ENCODE measurements at regions not wholly inside any gene's neighbourhood (a gene's known extent, or its start where the extent isn't known, plus 50 kb on each side); places are given as distances from the start of the nearest gene placed in this dataset.
A peak's percentile ranks its signal among the peaks of the same experiment; 100 is the strongest.
"Not testable (repeated sequence)": the region's sequence is repeated elsewhere in the genome, so short reads cannot be mapped to it uniquely, and the experiment has no call there.

- ATAC-seq; H2AFZ ChIP-seq (ENCODE audit: control insufficient read depth, low read depth, low read length); DNase-seq (ENCODE audit: low read depth, low spot score); H3K27ac ChIP-seq (ENCODE audit: control insufficient read depth, insufficient read depth); intact Hi-C loops (cut with micrococcal nuclease; ENCODE audit: unreplicated experiment); in situ Hi-C loops (cut with MboI); BruUV-seq (replicated peaks); H3K79me2 ChIP-seq (ENCODE audit: control insufficient read depth, insufficient read depth, low read length); H3K4me1 ChIP-seq (ENCODE audit: control insufficient read depth, insufficient read depth, low read length); H3K36me3 ChIP-seq (ENCODE audit: control insufficient read depth in 2 of 2, insufficient read depth in 2 of 2, low read length in 1 of 2); H3K4me2 ChIP-seq (ENCODE audit: control insufficient read depth, insufficient read depth); FAIRE-seq; H3K27me3 ChIP-seq (replicated peaks in 1 of 2; ENCODE audit: control insufficient read depth in 2 of 2, insufficient read depth in 2 of 2, low read length in 1 of 2); H3K9me3 ChIP-seq (replicated peaks; ENCODE audit: control insufficient read depth, insufficient read depth, low read length); H4K20me1 ChIP-seq (ENCODE audit: control insufficient read depth, insufficient read depth); H3K4me3 ChIP-seq; RAD21 ChIA-PET (ENCODE audit: unreplicated experiment); POLR2A ChIA-PET; H3K9ac ChIP-seq (ENCODE audit: control insufficient read depth, insufficient read depth, low read length); SMC1A ChIA-PET (ENCODE audit: uncharacterized antibody, unreplicated experiment): not testable (repeated sequence)
- TF ChIP-seq CHD2 (IDR thresholded peaks at IDR 0.05; ENCODE audit: borderline replicate concordance, low read depth, low read length): 0 out of 2 replicates have a peak, but pooled peaks have one; percentile 23
- WGBS (ENCODE audit: insufficient coverage, insufficient replicate concordance, low lambda C conversion rate, missing lambda C conversion rate): 27% methylated on average over 8 of the region's 8 CpGs
- CTCF ChIA-PET: interaction anchor here (0.6 kb wide), 1 partner anchor 39 kb away, joined by 5 read pairs; no protein-coding TSS in a partner anchor
Measured at GRCh38 chr12:124669271-124669721, 101.9 kb upstream of the NCOR2 start.

GRCh38 chr12:124668602-124669001 is 101.2 kb upstream of the NCOR2 start:
- H3K27me3 ChIP-seq (replicated peaks in 1 of 2; ENCODE audit: control insufficient read depth in 2 of 2, insufficient read depth in 2 of 2, low read length in 1 of 2): 0 out of 4 replicates have a peak, but pooled peaks cover 0 to 4% of the 10 kb centered on the region in 2 experiments
- RAD21 ChIA-PET (ENCODE audit: unreplicated experiment): no interaction called here
- CTCF ChIA-PET: no interaction called here
- in situ Hi-C loops (cut with MboI): no loop called here
- ATAC-seq: no peak
- H3K4me1 ChIP-seq (ENCODE audit: control insufficient read depth, insufficient read depth, low read length): no peaks in the 10 kb centered on the region
- H4K20me1 ChIP-seq (ENCODE audit: control insufficient read depth, insufficient read depth): no peaks in the 10 kb centered on the region
- no peak overlapping the region for H3K9ac ChIP-seq (ENCODE audit: control insufficient read depth, insufficient read depth, low read length)
- no peak for FAIRE-seq
- H3K9me3 ChIP-seq (replicated peaks; ENCODE audit: control insufficient read depth, insufficient read depth, low read length): no peaks in the 10 kb centered on the region; the same call in 2 of the 3 replicates
- no peak overlapping the region for H2AFZ ChIP-seq (ENCODE audit: control insufficient read depth, low read depth, low read length)
- SMC1A ChIA-PET (ENCODE audit: uncharacterized antibody, unreplicated experiment): no interaction called here
- no peak overlapping the region for H3K27ac ChIP-seq (ENCODE audit: control insufficient read depth, insufficient read depth)
- no peaks in the 10 kb centered on the region for H3K79me2 ChIP-seq (ENCODE audit: control insufficient read depth, insufficient read depth, low read length)
- H3K4me3 ChIP-seq: no peak overlapping the region
- H3K36me3 ChIP-seq (ENCODE audit: control insufficient read depth in 2 of 2, insufficient read depth in 2 of 2, low read length in 1 of 2): no peaks in the 10 kb centered on the region
- intact Hi-C loops (cut with micrococcal nuclease; ENCODE audit: unreplicated experiment): no loop called here
- no peak overlapping the region for H3K4me2 ChIP-seq (ENCODE audit: control insufficient read depth, insufficient read depth)
- POLR2A ChIA-PET: no interaction called here
- DNase-seq (ENCODE audit: low read depth, low spot score): no peak
- WGBS (ENCODE audit: insufficient coverage, insufficient replicate concordance, low lambda C conversion rate, missing lambda C conversion rate): 17% methylated on average over 8 of the region's 8 CpGs
- BruUV-seq (replicated peaks): no TSS peak
- TF ChIP-seq SPI1 (IDR thresholded peaks at IDR 0.05; ENCODE audit: borderline replicate concordance, insufficient read depth, low read depth, low read length): no peak
- no peak for TF ChIP-seq E2F8 (IDR thresholded peaks at IDR 0.05; ENCODE audit: low read depth, partially characterized antibody)
- TF ChIP-seq SMC3 (IDR thresholded peaks at IDR 0.05; ENCODE audit: borderline replicate concordance, low read length): no peak
- TF ChIP-seq, protein P1, sequence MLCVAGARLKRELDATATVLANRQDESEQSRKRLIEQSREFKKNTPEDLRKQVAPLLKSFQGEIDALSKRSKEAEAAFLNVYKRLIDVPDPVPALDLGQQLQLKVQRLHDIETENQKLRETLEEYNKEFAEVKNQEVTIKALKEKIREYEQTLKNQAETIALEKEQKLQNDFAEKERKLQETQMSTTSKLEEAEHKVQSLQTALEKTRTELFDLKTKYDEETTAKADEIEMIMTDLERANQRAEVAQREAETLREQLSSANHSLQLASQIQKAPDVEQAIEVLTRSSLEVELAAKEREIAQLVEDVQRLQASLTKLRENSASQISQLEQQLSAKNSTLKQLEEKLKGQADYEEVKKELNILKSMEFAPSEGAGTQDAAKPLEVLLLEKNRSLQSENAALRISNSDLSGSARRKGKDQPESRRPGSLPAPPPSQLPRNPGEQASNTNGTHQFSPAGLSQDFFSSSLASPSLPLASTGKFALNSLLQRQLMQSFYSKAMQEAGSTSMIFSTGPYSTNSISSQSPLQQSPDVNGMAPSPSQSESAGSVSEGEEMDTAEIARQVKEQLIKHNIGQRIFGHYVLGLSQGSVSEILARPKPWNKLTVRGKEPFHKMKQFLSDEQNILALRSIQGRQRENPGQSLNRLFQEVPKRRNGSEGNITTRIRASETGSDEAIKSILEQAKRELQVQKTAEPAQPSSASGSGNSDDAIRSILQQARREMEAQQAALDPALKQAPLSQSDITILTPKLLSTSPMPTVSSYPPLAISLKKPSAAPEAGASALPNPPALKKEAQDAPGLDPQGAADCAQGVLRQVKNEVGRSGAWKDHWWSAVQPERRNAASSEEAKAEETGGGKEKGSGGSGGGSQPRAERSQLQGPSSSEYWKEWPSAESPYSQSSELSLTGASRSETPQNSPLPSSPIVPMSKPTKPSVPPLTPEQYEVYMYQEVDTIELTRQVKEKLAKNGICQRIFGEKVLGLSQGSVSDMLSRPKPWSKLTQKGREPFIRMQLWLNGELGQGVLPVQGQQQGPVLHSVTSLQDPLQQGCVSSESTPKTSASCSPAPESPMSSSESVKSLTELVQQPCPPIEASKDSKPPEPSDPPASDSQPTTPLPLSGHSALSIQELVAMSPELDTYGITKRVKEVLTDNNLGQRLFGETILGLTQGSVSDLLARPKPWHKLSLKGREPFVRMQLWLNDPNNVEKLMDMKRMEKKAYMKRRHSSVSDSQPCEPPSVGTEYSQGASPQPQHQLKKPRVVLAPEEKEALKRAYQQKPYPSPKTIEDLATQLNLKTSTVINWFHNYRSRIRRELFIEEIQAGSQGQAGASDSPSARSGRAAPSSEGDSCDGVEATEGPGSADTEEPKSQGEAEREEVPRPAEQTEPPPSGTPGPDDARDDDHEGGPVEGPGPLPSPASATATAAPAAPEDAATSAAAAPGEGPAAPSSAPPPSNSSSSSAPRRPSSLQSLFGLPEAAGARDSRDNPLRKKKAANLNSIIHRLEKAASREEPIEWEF (IDR thresholded peaks at IDR 0.05; ENCODE audit: insufficient replicate concordance, low read depth, low read length): no peak
- TF ChIP-seq TBL1XR1 (IDR thresholded peaks at IDR 0.05; ENCODE audit: low read depth, low read length): no peak
- TF ChIP-seq STAT3 (IDR thresholded peaks at IDR 0.05; ENCODE audit: low read depth, low read length): no peak
- TF ChIP-seq RUNX3 (IDR thresholded peaks at IDR 0.05; ENCODE audit: low read length): no peak
- TF ChIP-seq NR2C2 (IDR thresholded peaks at IDR 0.05; ENCODE audit: borderline replicate concordance, control insufficient read depth, insufficient read length, low read depth): no peak
- no peak for TF ChIP-seq FOXK2 (IDR thresholded peaks at IDR 0.05)
